Bronchial epithelial cell (primary cell): ENCODE measurements at regions not wholly inside any gene's neighbourhood (a gene's known extent, or its start where the extent isn't known, plus 50 kb on each side); places are given as distances from the start of the nearest gene placed in this dataset.

ENCODE experiments used
- DNase-seq: peaks from one replicate; pipeline ENCODE4 v3.0.0-alpha.2; 2010; ENCODE audit warnings: low read depth
- FAIRE-seq: peaks from 2 replicates; lab custom pipeline; 2011; peaks lifted over from hg19 to GRCh38; lab: Jason Lieb, UNC
- H3K27me3 ChIP-seq: 2 replicates; pipeline ENCODE4 v1.5.1; 2011; ENCODE audit warnings: low read length; ENCODE audit not compliant: control insufficient read depth, insufficient read depth
- H3K36me3 ChIP-seq: 2 replicates; pipeline ENCODE4 v1.5.1; 2011; ENCODE audit warnings: low read length; ENCODE audit not compliant: control insufficient read depth, insufficient read depth
- H3K4me3 ChIP-seq: 2 replicates; pipeline ENCODE4 v1.5.1; 2011; ENCODE audit warnings: mild to moderate bottlenecking, low read depth, low read length, control low read depth
- CTCF ChIP-seq: IDR thresholded peaks from 2 replicates; pipeline ENCODE4 v1.5.1; 2011; ENCODE audit warnings: mild to moderate bottlenecking, moderate library complexity, low read length, control low read depth, inconsistent platforms; ENCODE audit not compliant: insufficient read depth, severe bottlenecking

GRCh38 chr18:73147590-73147989 lies 279.8 kb upstream of the NETO1 start:
- H3K36me3 ChIP-seq, result no peaks in the 10 kb centered on the region
- H3K27me3 ChIP-seq, result no peaks in the 10 kb centered on the region
- no peak for FAIRE-seq
- TF ChIP-seq CTCF, result no peak
- no peak overlapping the region for H3K4me3 ChIP-seq
- no peak for DNase-seq

DNA sequence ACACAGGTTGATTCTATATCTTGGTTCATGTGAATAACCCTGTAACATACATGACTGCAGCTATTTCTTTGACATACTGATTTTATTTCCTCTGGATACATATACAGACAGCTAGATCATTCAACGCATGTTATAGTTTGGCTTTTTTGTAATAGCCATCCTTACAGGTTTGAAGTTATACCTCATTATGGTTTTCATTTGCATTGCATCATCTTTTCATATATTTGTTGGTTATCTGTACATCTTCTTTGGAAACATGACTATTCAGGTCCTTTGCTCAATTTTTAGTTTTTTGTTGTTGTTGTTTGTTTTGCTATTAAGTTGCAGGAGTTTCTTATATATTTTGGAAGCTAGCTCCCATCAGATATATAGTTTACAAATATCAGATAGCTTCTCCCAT lies 276.2 kb upstream of the NETO1 start:
- Histone ChIP-seq H3K4me3 (no peak overlapping the region), H3K27me3 (no peaks in the 10 kb centered on the region), H3K36me3 (no peaks in the 10 kb centered on the region)
- no peak for TF ChIP-seq CTCF
- FAIRE-seq (no peak), DNase-seq (no peak)

DNA sequence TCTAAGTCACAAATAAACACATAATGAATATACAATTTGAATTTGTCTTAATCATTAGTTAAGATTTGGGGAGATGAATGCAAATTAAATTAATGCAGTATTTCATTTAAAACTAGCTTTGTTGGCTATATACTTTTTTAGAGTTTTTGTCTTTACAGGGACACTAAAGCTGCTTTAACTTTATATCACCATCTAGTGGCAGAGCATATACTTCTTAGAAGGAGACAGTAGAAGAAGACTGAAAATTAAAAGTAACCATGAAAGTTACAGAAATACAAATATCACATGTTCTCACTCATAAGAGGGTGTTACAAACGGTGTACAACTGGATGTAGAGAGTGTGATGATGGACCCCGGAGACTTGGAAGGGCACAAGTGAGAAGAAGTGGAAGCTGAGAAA lies 268.3 kb upstream of the NETO1 start:
- no peaks in the 10 kb centered on the region for H3K27me3 ChIP-seq
- DNase-seq, result peak; percentile 37

DNA sequence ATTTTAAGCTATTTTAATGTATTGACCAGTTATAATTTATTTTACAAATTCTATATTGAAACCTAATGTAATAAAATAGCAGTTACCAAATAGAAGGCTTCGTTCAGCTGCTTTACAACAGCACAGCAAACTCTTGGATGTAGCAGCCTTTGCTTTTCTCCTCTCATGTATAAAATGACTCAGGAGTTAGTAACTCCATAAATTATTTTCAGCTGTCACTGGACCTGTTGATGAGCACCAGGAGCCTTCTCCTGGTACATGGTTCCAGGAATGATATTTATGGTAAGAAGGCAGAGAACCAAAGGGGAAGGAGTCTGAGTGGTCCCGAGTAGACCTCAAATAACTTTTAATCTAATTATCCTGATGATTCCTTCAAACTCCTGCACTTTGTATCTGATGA lies 256.4 kb upstream of the NETO1 start:
- Histone ChIP-seq H3K36me3 (no peaks in the 10 kb centered on the region), H3K4me3 (no peak overlapping the region), H3K27me3 (no peaks in the 10 kb centered on the region)
- no peak for TF ChIP-seq CTCF
- DNase-seq (no peak), FAIRE-seq (no peak)

More for the DNA sequence above, 268.3 kb upstream of the NETO1 start:
- FAIRE-seq, result no peak
- TF ChIP-seq CTCF, result peak; percentile 26
- Histone ChIP-seq H3K36me3 (no peaks in the 10 kb centered on the region), H3K4me3 (no peak overlapping the region)

DNA sequence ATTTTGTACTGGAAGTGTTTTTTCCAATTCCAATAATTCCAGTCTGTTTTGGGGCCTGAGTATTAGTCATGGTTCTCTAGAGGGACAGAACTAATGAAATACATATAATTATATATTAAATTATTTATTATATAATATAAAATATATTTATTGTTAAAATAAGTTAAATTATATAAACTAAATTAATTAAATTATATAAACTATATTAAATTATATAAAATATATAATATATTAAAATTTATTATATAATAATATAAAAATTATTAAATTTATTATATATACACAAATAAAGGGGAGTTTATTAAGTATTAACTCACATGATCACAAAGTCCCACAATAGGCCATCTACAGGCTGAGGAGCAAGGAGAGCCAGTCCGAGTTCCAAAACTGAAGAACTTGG lies 253.4 kb upstream of the NETO1 start:
- no peak for TF ChIP-seq CTCF
- DNase-seq (no peak), FAIRE-seq (no peak)
- Histone ChIP-seq H3K36me3 (no peaks in the 10 kb centered on the region), H3K4me3 (no peak overlapping the region), H3K27me3 (no peaks in the 10 kb centered on the region)

GRCh38 chr18:73120626-73121025 lies 252.8 kb upstream of the NETO1 start:
- FAIRE-seq, result no peak
- H3K4me3 ChIP-seq, result no peak overlapping the region
- H3K36me3 ChIP-seq, result no peaks in the 10 kb centered on the region
- H3K27me3 ChIP-seq, result no peaks in the 10 kb centered on the region
- DNase-seq, result no peak
- no peak for TF ChIP-seq CTCF
